ENCODE measurements at regions not wholly inside any gene's neighbourhood (a gene's known extent, or its start where the extent isn't known, plus 50 kb on each side); places are given as distances from the start of the nearest gene placed in this dataset.
"Not testable (repeated sequence)": the region's sequence is repeated elsewhere in the genome, so short reads cannot be mapped to it uniquely, and the experiment has no call there.

- Mint-ChIP-seq H3K4me1 (peaks cover 0 to 19% (median 14%) of the 10 kb centered on the region in 7 donors), H3K27ac (no peak overlapping the region)
- POLR2A ChIA-PET = no interaction called here
Measured at GRCh38 chr1:173362543-173362942, 114.6 kb upstream of the PRDX6 start.

GRCh38 chr1:173364827-173365226 lies 112.3 kb upstream of the PRDX6 start:
- Mint-ChIP-seq H3K4me3 (no peak overlapping the region), H3K27ac (no peak overlapping the region), H3K4me1 (peaks cover 0 to 19% (median 14%) of the 10 kb centered on the region in 7 donors), H3K36me3 (peaks cover 0 to 21% (median 13%) of the 10 kb centered on the region in 5 donors), H3K9me3 (peaks cover 0 to 4% (median 0%) of the 10 kb centered on the region in 11 donors), H3K27me3 (peaks cover 0 to 2% (median 0%) of the 10 kb centered on the region in 5 donors)
- CTCF ChIA-PET = no interaction called here
- Histone ChIP-seq H3K27me3 (ENCODE audit: control insufficient read depth in 2 of 2, insufficient read depth in 2 of 2, low read length in 2 of 2) (no peaks in the 10 kb centered on the region), H3K36me3 (ENCODE audit: control insufficient read depth in 2 of 3, insufficient read depth in 3 of 3, low read length in 3 of 3) (no peaks in the 10 kb centered on the region), H3K9me3 (ENCODE audit: control insufficient read depth in 2 of 3, low read length in 3 of 3) (no peaks in the 10 kb centered on the region), H3K4me3 (ENCODE audit: low read length) (no peak overlapping the region), H3K4me1 (ENCODE audit: control insufficient read depth in 2 of 2, insufficient read depth in 2 of 2, low read length in 2 of 2) (peaks cover 0 to 9% of the 10 kb centered on the region in 2 donors), H3K27ac (ENCODE audit: low read depth, low read length) (no peak overlapping the region)
- intact Hi-C loops (cut with micrococcal nuclease) = loop anchor here in 1 of 2 donors (10.0 kb wide), 1 partner anchor 1300 kb away; no protein-coding TSS in a partner anchor
- POLR2A ChIA-PET = no interaction called here
- no peak for ATAC-seq
- no peak for DNase-seq

More at GRCh38 chr1:173362543-173362942, 114.6 kb upstream of the PRDX6 start:
- DNase-seq = no peak
- H3K4me1 ChIP-seq (ENCODE audit: control insufficient read depth in 2 of 2, insufficient read depth in 2 of 2, low read length in 2 of 2) = peaks cover 0 to 9% of the 10 kb centered on the region in 2 donors
- no peaks in the 10 kb centered on the region for H3K9me3 ChIP-seq (ENCODE audit: control insufficient read depth in 2 of 3, low read length in 3 of 3)
- no peaks in the 10 kb centered on the region for H3K36me3 ChIP-seq (ENCODE audit: control insufficient read depth in 2 of 3, insufficient read depth in 3 of 3, low read length in 3 of 3)
- no peaks in the 10 kb centered on the region for H3K27me3 ChIP-seq (ENCODE audit: control insufficient read depth in 2 of 2, insufficient read depth in 2 of 2, low read length in 2 of 2)
- H3K4me3 ChIP-seq (ENCODE audit: low read length) = no peak overlapping the region
- intact Hi-C loops (cut with micrococcal nuclease) = loop anchor here in 1 of 2 donors (10.0 kb wide), 1 partner anchor 1302 kb away; no protein-coding TSS in a partner anchor
- H3K27me3 Mint-ChIP-seq = peaks cover 0 to 2% (median 0%) of the 10 kb centered on the region in 5 donors
- peaks cover 0 to 3% (median 0%) of the 10 kb centered on the region in 11 donors for H3K9me3 Mint-ChIP-seq
- H3K4me3 Mint-ChIP-seq = no peak overlapping the region
- ATAC-seq = no peak
- no peak overlapping the region for H3K27ac ChIP-seq (ENCODE audit: low read depth, low read length)
- CTCF ChIA-PET = no interaction called here
- H3K36me3 Mint-ChIP-seq = peaks cover 0 to 14% (median 5%) of the 10 kb centered on the region in 5 donors

- H3K27ac Mint-ChIP-seq = no peak overlapping the region
- Histone ChIP-seq H3K27me3 (ENCODE audit: control insufficient read depth in 2 of 2, insufficient read depth in 2 of 2, low read length in 2 of 2) (no peaks in the 10 kb centered on the region), H3K36me3 (ENCODE audit: control insufficient read depth in 2 of 3, insufficient read depth in 3 of 3, low read length in 3 of 3) (no peaks in the 10 kb centered on the region), H3K4me3 (ENCODE audit: low read length) (no peak overlapping the region), H3K4me1 (ENCODE audit: control insufficient read depth in 2 of 2, insufficient read depth in 2 of 2, low read length in 2 of 2) (peaks cover 0 to 7% of the 10 kb centered on the region in 2 donors), H3K9me3 (ENCODE audit: control insufficient read depth in 2 of 3, low read length in 3 of 3) (no peaks in the 10 kb centered on the region), H3K27ac (ENCODE audit: low read depth, low read length) (no peak overlapping the region)
- H3K9me3 Mint-ChIP-seq = peaks cover 0 to 4% (median 0%) of the 10 kb centered on the region in 11 donors
- ChIA-PET CTCF (no interaction called here), POLR2A (no interaction called here)
- intact Hi-C loops (cut with micrococcal nuclease) = loop anchor here in 1 of 2 donors (10.0 kb wide), 1 partner anchor 1299 kb away; no protein-coding TSS in a partner anchor
- ATAC-seq (no peak), DNase-seq (no peak)
- H3K4me3 Mint-ChIP-seq = no peak overlapping the region
- peaks cover 0 to 2% (median 0%) of the 10 kb centered on the region in 5 donors for H3K27me3 Mint-ChIP-seq
- peaks cover 0 to 21% (median 13%) of the 10 kb centered on the region in 5 donors for H3K36me3 Mint-ChIP-seq
- peaks cover 0 to 17% (median 11%) of the 10 kb centered on the region in 7 donors for H3K4me1 Mint-ChIP-seq
Measured at GRCh38 chr1:173365341-173365740, 111.8 kb upstream of the PRDX6 start.

GRCh38 chr1:173367136-173367535 lies 110.0 kb upstream of the PRDX6 start:
- intact Hi-C loops (cut with micrococcal nuclease) = loop anchor here in 1 of 2 donors (10.0 kb wide), 1 partner anchor 1298 kb away; no protein-coding TSS in a partner anchor
- ATAC-seq = no peak
- H3K9me3 Mint-ChIP-seq = peaks cover 0 to 4% (median 0%) of the 10 kb centered on the region in 11 donors
- Histone ChIP-seq H3K9me3 (ENCODE audit: control insufficient read depth in 2 of 3, low read length in 3 of 3) (no peaks in the 10 kb centered on the region), H3K36me3 (ENCODE audit: control insufficient read depth in 2 of 3, insufficient read depth in 3 of 3, low read length in 3 of 3) (no peaks in the 10 kb centered on the region), H3K4me3 (ENCODE audit: low read length) (no peak overlapping the region), H3K27ac (ENCODE audit: low read depth, low read length) (no peak overlapping the region), H3K4me1 (ENCODE audit: control insufficient read depth in 2 of 2, insufficient read depth in 2 of 2, low read length in 2 of 2) (no peaks in the 10 kb centered on the region), H3K27me3 (ENCODE audit: control insufficient read depth in 2 of 2, insufficient read depth in 2 of 2, low read length in 2 of 2) (no peaks in the 10 kb centered on the region)
- DNase-seq = no peak
- no peak overlapping the region for H3K4me3 Mint-ChIP-seq
- H3K27me3 Mint-ChIP-seq = peaks cover 0 to 2% (median 0%) of the 10 kb centered on the region in 5 donors
- ChIA-PET POLR2A (no interaction called here), CTCF (no interaction called here)
- H3K4me1 Mint-ChIP-seq = peaks cover 0 to 9% (median 3%) of the 10 kb centered on the region in 7 donors
- H3K27ac Mint-ChIP-seq = no peak overlapping the region
- H3K36me3 Mint-ChIP-seq = peaks cover 0 to 25% (median 16%) of the 10 kb centered on the region in 5 donors

- H3K27me3 Mint-ChIP-seq; H3K4me3 Mint-ChIP-seq; H3K27ac ChIP-seq (ENCODE audit: low read depth, low read length); DNase-seq; H3K9me3 ChIP-seq (ENCODE audit: control insufficient read depth in 2 of 3, low read length in 3 of 3); H3K4me1 ChIP-seq (ENCODE audit: control insufficient read depth in 2 of 2, insufficient read depth in 2 of 2, low read length in 2 of 2); ATAC-seq; H3K27me3 ChIP-seq (ENCODE audit: control insufficient read depth in 2 of 2, insufficient read depth in 2 of 2, low read length in 2 of 2); H3K4me1 Mint-ChIP-seq; POLR2A ChIA-PET; H3K36me3 ChIP-seq (ENCODE audit: control insufficient read depth in 2 of 3, insufficient read depth in 3 of 3, low read length in 3 of 3); H3K27ac Mint-ChIP-seq; H3K4me3 ChIP-seq (ENCODE audit: low read length); intact Hi-C loops (cut with micrococcal nuclease); CTCF ChIA-PET: not testable (repeated sequence)
- peaks cover 0 to 37% (median 29%) of the 10 kb centered on the region in 5 donors for H3K36me3 Mint-ChIP-seq
- H3K9me3 Mint-ChIP-seq = peaks cover 0 to 13% (median 5%) of the 10 kb centered on the region in 11 donors
Measured at GRCh38 chr1:173370586-173370985, 106.5 kb upstream of the PRDX6 start.

GRCh38 chr1:173376065-173376464 lies 101.1 kb upstream of the PRDX6 start:
- H3K27ac ChIP-seq (ENCODE audit: low read depth, low read length); H3K9me3 ChIP-seq (ENCODE audit: control insufficient read depth in 2 of 3, low read length in 3 of 3); H3K36me3 ChIP-seq (ENCODE audit: control insufficient read depth in 2 of 3, insufficient read depth in 3 of 3, low read length in 3 of 3); ATAC-seq; H3K4me1 ChIP-seq (ENCODE audit: control insufficient read depth in 2 of 2, insufficient read depth in 2 of 2, low read length in 2 of 2); H3K4me1 Mint-ChIP-seq; POLR2A ChIA-PET; H3K27ac Mint-ChIP-seq; intact Hi-C loops (cut with micrococcal nuclease); H3K27me3 Mint-ChIP-seq; H3K27me3 ChIP-seq (ENCODE audit: control insufficient read depth in 2 of 2, insufficient read depth in 2 of 2, low read length in 2 of 2); H3K4me3 ChIP-seq (ENCODE audit: low read length); CTCF ChIA-PET; DNase-seq: not testable (repeated sequence)
- Mint-ChIP-seq H3K9me3 (peaks cover 8 to 34% (median 12%) of the 10 kb centered on the region in 11 donors), H3K4me3 (peak overlapping the region in 1 of 10 donors; percentile 56), H3K36me3 (peaks cover 3 to 49% (median 38%) of the 10 kb centered on the region in 5 donors)

- Mint-ChIP-seq H3K9me3 (peaks cover 8 to 34% (median 12%) of the 10 kb centered on the region in 11 donors), H3K27ac (no peak overlapping the region), H3K4me3 (no peak overlapping the region), H3K4me1 (no peaks in the 10 kb centered on the region), H3K27me3 (no peaks in the 10 kb centered on the region), H3K36me3 (peaks cover 3 to 53% (median 37%) of the 10 kb centered on the region in 5 donors)
- no peaks in the 10 kb centered on the region for H3K27me3 ChIP-seq (ENCODE audit: control insufficient read depth in 2 of 2, insufficient read depth in 2 of 2, low read length in 2 of 2)
- no peak overlapping the region for H3K4me3 ChIP-seq (ENCODE audit: low read length)
- H3K27ac ChIP-seq (ENCODE audit: low read depth, low read length) = no peak overlapping the region
- DNase-seq (no peak), ATAC-seq (no peak)
- POLR2A ChIA-PET = no interaction called here
- CTCF ChIA-PET = no interaction called here
- intact Hi-C loops (cut with micrococcal nuclease) = no loop called here
- H3K36me3 ChIP-seq (ENCODE audit: control insufficient read depth in 2 of 3, insufficient read depth in 3 of 3, low read length in 3 of 3) = no peaks in the 10 kb centered on the region
- no peaks in the 10 kb centered on the region for H3K9me3 ChIP-seq (ENCODE audit: control insufficient read depth in 2 of 3, low read length in 3 of 3)
- no peaks in the 10 kb centered on the region for H3K4me1 ChIP-seq (ENCODE audit: control insufficient read depth in 2 of 2, insufficient read depth in 2 of 2, low read length in 2 of 2)
Measured at GRCh38 chr1:173377266-173377665, 99.9 kb upstream of the PRDX6 start.
